DMS79 (cell line): ENCODE measurements at regions not wholly inside any gene's neighbourhood (a gene's known extent, or its start where the extent isn't known, plus 50 kb on each side); places are given as distances from the start of the nearest gene placed in this dataset.
"Not testable (repeated sequence)": the region's sequence is repeated elsewhere in the genome, so short reads cannot be mapped to it uniquely, and the experiment has no call there.

Experiments
- DNase-seq: peaks from one replicate; lab custom pipeline; 2025; lab: John Stamatoyannopoulos, UW

DNA sequence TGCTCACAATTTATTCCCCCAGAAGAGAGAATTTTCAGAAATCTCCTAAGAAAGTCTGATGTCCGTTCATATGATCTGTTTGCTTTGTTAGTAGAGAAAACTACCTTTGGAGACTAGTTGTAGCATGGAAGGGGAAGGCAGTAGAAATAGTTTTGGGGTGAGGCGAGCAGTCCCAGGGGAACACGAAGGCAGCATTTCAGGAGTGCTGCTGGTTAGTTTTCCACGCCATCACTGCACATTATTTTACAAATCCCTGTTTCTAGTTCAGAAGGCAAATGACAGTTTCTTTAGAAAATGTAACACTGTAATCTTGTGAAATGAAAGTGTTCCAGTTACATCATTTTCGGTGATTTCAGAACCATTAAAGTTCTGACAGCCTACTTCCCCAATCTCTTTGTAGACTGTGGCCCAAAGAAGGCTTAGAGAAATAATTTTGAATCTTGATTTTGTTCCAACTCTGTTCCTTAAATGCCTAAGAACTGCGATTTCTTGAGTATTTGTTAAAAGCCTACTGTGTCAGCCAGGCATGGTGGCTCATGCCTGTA, 123.8 kb downstream of the LAT start:
- not testable (repeated sequence) for DNase-seq

DNA sequence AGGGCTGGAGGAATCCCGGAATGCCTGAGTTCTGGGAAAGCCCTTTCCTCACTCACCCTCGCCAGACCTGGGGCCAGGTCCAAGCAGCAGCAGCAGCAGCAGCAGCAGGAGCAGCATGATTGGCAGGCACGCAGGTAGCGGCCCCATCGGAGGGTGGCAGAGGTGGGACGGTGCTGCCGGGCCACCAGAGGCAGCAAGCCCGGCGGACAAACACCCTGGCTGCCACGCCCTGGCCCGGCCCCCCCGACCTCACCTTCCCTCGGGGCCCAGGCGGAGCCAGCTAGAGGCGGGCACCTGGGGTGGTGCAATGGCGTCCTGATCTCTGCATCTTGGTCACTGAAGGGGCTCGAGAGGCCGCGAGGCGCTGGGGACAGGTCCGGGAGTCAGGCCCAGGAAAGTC, 122.4 kb downstream of the LAT start:
- peak; percentile 16 for DNase-seq

DNA sequence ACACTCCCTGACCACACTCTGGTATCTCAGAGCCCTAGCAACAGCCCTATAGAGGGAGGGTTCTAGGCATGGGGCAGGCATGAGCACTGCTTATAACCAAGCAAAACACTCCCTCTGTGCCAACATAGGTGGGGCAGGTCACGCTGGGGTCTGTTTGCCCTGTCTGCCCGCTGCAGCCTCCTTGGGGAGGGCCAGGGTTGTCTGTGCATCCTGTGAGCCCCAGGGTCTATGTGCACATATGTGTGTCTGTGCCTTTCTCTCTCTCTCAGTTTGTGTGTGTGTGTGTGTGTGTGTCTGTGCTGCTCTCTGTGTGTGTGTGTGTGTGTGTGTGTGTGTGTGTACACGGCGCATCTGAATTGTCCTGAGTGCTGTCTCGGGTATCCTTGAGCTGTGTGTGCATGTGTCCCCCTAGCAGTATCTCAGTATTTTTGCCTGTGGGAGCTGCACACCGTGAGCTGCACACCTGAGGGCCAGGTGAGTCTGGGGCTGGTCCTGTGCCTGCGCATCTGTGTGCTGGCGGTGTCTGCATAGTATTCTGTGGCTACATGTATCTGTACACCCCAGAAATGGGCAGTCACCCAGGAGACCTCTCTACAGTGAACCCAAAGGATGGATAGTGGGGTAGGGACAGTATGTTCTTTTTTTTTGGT, 121.5 kb downstream of the LAT start:
- DNase-seq = not testable (repeated sequence)

DNA sequence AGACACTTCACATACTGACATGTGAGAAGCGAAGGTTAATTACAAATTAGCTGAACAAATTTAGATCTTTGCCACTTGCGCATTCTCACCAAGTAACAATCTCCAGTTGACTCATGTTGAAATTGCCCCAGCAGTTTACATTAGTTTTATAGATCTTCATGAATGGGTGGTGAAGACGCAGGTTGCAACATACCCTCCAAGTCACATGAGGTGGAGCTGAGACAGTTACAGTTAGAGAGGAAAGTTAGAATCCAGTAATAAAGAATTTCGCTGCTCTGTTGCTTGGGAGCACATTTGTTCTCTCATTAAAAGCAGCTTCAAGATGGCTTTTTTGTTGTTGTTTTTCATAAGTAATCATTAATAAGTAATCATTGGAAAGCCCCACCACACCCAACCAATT, 119.7 kb downstream of the LAT start:
- not testable (repeated sequence) for DNase-seq

DNA sequence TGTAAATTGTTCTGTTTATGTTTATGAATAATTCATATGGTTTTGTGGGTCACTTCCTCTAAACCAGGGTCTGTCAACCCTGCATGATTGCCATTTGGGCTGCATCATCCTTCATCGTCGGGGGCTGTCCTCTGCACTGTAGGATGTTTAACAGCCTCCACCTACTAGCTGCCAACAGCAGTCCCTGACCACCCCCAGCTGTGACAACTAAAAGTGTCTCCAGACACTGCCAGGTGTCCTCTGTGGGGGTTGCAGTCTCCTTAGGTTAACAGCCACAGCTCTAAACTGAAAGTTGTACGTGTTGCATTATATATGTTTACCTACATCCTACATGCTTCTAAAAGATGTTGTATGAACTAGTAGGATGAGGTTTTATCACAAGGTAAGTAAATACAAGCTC, 113.1 kb downstream of the LAT start:
- DNase-seq = not testable (repeated sequence)

DNA sequence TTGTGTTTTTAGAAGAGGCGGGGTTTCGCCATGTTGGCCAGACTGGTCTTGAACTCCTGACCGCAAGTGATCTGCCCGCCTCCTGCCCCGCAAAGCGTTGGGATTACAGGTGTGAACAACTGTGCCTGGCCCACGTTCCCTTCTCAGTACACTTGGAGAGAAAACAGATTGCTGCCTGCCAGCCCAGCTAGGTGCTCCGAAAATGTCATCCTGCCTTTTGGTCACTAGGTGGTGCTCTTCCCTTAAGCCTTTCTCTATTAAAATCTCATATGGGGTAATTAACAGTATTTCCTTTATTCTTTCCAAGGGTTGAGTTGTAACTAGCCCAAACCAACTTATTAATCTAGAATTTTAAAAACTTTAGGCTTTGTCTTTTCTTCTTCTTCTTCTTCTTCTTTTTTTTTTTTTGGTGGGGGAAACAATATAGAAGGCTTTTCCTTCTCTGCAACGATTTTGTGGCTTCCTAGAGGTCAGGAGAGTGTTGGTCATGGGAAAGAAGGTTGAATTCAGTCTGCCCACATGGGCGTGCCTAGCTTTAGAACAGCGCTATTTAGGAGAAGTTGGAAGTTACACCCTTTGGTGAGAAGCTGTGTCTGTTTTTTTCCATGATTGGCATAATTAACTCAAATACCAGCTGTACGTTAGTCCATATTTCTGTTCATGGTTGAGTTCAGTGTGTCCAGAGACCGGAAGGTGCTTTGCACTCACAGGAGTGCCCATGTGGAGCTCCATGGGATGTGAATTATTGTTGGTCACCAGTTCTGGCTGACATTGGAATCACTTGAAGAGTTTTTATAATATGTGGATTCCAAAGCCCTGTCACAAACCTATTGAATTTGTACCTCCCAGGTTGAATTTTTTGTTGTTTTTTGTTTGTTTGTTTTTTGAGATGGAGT, 110.1 kb downstream of the LAT start:
- not testable (repeated sequence) for DNase-seq

DNA sequence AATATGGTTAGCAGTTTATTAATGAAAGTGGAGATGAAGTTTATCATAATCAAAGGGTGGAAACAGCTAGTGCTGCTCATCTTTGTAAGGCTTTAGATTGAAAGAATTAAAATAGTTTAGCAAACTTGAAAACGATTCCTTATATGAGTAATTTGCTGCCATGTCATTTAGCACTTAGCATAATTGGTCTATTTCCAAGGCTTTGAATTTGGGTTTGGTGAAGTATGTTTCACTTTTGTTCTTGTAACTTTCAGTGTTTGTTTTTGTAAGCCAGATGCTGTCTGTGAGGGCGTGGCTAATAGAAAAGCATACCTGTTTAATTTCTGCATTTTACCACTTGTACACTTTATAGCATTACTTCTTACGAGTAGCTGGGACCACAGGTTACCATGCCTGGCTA, 109.5 kb downstream of the LAT start:
- DNase-seq = not testable (repeated sequence)

DNA sequence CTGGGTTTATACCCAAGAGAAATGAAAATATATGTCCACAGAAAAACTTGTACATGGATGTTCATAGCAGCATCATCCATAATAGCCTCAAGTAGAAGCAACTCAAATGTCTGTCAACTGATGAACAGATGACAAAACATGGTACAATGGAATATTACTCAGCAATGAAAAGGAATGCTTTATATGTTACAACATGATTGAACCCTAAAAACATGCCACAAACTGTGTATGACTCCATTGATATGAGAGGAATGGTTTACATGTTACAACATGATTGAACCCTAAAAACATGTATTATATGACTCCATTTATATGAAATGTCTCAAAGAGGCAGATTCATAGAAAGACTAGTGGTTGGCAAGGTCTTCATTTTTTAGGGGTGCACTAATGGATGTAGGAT, 104.8 kb downstream of the LAT start:
- not testable (repeated sequence) for DNase-seq

DNA sequence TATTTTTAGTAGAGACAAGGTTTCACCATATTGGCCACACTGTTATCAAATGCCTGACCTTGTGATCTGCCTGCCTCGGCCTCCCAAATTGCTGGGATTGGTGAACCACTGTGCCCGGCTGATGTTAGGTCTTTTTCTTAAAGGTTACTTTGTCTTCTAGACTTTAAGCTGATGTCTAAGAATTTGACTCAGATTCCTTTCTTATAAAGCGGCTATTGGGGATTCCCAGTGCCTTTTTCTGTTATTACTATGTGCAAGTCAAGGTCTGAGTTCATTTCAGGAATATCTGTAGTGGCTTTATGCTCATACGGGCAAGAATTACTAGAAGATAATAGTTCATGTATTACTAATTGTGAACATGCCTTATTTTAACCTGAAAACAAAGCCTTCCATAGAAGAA, 102.8 kb downstream of the LAT start:
- DNase-seq = not testable (repeated sequence)

DNA sequence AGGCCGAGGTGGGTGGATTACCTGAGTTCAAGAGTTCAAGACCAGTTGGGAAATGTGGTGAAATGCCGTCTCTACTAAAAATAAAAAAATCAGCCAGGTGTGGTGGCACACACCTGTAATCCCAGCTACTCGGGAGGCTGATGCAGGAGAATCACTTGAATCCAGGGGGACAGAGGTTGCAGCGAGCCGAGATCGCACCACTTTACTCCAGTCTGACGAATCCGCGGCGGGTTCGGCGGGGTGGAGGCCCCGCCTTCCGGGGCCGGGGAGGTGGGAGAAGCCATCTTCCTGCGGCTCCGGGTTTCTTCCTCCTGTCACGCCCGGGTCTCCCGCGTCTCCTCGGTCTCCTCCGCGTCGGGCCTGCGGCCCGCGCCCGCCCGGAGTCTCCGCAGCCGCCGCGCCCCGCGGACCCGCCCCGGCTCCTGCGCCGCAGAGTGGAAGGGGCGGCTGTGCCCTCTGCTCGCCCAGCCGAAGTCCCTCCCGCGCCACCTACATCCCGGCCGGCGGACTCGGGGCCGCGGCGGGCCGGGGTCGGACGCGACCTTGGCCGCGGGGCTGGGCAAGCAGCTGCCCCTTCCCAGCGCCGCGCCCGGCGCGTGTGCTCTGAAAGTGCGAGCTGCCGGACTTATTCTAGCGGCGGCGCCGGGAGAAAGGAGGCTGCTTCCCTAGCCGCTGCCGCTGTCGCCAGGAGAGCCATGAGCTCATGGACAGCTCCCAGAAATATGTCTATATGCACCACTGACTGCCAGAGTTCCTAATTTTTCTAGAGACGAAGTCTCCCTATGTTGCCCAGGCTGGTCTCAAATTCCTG, 97.2 kb downstream of the LAT start:
- DNase-seq = not testable (repeated sequence)

DNA sequence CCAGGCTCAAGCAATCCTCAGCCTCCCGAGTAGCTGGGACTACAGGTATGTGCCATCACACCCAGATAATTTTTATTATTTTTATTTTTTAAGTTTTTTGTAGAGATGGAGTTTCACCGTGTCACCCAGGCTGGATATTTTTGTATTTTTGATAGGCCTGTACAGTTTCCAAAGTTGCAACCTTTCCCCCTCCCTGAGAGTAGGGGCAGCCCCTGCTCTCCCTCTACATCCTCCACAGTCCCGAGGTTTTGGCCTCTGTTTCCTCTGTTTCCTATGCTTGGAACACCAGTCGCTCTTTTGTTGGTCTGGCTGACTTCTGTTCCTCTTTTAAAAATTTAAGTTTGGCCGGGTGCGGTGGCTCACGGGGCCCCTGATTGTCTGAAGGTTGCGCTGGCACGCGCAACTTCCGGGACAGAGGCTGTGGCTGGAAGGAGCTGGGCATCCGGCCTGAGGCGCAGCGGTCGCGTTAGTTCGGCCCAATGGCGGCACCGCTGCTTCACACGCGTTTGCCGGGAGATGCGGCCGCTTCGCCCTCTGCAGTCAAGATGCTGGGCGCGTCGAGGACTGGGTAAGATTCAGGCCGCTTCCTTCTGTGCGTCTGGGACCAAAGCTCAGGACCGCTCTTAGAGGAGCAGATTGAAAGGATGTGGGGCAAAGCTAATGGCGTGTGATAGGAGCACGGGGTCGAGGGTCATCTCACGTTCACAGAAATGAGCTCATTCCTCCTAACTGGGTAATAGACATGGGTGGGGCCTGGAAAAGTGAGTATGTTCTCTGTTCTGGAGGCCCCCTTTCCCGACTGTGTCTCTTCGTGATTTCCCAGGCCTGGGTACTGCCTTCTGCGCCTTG, 89.9 kb downstream of the LAT start:
- not testable (repeated sequence) for DNase-seq

DNA sequence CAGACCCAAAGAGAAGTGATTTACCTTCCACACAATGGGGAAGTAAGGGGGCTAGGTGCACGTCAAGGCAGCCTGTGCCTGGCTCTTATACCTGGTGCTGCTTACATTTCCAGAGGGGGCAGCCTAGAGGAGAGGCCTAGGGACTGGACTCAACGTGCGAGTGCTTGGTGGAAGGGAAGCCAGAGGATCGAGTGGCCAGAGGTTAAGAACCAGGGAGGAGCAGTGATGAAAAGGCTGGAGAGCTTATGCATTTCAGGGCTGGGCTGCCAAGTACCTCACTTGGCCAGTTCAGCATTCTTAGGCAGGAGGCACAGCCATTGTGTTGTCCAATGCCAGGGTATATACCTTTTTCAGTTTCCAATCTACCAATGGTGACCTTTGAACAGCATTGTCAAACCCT, 77.4 kb downstream of the LAT start:
- not testable (repeated sequence) for DNase-seq

DNA sequence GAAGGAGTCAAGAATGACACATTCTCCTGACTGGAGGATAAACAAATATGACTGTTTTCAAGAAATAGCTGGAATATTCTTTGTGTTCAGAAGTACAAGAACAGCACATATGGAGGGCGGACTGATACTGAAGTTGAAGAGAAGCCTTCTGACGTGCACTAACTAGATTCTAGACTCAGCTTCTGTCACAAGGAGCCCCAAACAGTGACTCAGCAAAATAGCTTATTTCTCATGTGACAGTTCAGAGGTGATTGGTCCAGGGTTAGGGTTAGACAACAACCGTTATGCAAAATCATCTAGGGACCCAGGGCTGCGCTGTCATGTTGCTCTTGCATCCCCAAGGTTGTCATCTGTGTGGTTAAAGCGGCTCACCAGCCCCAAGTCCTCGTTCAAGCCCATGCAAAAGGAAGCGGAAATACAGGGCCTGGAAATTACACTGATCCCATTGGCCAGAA, 76.6 kb downstream of the LAT start:
- not testable (repeated sequence) for DNase-seq

DNA sequence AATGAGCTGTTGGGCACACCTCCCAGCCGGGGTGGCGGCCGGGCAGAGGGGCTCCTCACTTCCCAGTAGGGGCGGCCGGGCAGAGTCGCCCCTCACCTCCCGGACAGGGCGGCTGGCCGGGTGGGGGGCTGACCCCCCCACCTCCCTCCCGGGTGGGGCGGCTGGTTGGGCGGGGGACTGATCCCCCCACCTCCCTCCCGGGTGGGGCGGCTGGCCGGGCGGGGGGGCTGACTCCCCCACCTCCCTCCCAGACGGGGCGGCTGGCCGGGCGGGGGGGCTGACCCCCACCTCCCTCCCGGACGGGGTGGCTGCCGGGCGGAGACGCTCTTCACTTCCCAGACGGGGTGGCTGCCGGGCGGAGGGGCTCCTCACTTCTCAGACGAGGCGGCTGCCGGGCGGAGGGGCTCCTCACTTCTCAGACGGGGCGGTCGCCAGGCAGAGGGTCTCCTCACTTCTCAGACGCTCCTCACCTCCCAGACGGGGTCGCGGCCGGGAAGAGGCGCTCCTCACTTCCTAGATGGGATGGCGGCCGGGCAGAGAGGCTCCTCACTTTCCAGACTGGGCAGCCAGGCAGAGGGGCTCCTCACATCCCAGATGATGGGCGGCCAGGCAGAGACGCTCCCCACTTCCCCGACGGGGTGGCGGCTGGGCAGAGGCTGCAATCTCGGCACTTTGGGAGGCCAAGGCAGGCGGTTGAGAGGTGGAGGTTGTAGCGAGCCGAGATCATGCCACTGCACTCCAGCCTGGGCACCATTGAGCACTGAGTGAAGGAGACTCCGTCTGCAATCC, 75.4 kb downstream of the LAT start:
- not testable (repeated sequence) for DNase-seq

DNA sequence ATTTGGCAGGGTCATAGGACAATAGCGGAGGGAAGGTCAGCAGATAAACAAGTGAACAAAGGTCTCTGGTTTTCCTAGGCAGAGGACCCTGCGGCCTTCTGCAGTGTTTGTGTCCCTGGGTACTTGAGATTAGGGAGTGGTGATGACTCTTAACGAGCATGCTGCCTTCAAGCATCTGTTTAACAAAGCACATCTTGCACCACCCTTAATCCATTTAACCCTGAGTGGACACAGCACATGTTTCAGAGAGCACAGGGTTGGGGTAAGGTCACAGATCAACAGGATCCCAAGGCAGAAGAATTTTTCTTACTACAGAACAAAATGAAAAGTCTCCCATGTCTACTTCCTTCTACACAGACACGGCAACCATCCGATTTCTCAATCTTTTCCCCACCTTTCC, 74.7 kb downstream of the LAT start:
- not testable (repeated sequence) for DNase-seq
